Neural cell (in vitro differentiated cells): ENCODE measurements at regions not wholly inside any gene's neighbourhood (a gene's known extent, or its start where the extent isn't known, plus 50 kb on each side); places are given as distances from the start of the nearest gene placed in this dataset.

Experiments used
- H2AFZ ChIP-seq: fragments of 200-600, 300-800 bp; sonication (generic), shearing (Covaris generic); 2 replicates; pipeline ENCODE4 v1.6.0; 2014; ENCODE audit warnings: low read depth, mild to moderate bottlenecking, antibody characterized with exemption, low read length, moderate library complexity
- H3F3A ChIP-seq: fragments of 200-600 bp; shearing (Covaris generic); 2 replicates; pipeline ENCODE4 v1.6.1; 2016; ENCODE audit warnings: mild to moderate bottlenecking, moderate library complexity, mixed read lengths, antibody characterized with exemption, low read length; ENCODE audit not compliant: insufficient read depth, poor library complexity, severe bottlenecking
- H3K27ac ChIP-seq: fragments of 200-600, 300-800 bp; sonication (generic), shearing (Covaris generic); 2 replicates; pipeline ENCODE4 v1.5.1; 2014; ENCODE audit warnings: mild to moderate bottlenecking, low read length, moderate library complexity
- H3K27me3 ChIP-seq: fragments of 300-800, 200-600 bp; sonication (generic), shearing (Covaris generic); 2 replicates; pipeline ENCODE4 v1.6.0; 2014; ENCODE audit warnings: mild to moderate bottlenecking, low read depth, low read length, moderate library complexity; ENCODE audit not compliant: insufficient read depth
- H3K36me3 ChIP-seq: fragments of 300-800, 200-600 bp; sonication (generic), shearing (Covaris generic); 2 replicates; pipeline ENCODE4 v1.5.1; 2014; ENCODE audit warnings: mild to moderate bottlenecking, antibody characterized with exemption, low read length, moderate library complexity; ENCODE audit not compliant: insufficient read depth
- H3K4me2 ChIP-seq: fragments of 300-800, 200-600 bp; sonication (generic), shearing (Covaris generic); 2 replicates; pipeline ENCODE4 v1.6.0; 2014; ENCODE audit warnings: mild to moderate bottlenecking, low read length
- H3K4me3 ChIP-seq: fragments of 300-800, 200-600 bp; sonication (generic), shearing (Covaris generic); 2 replicates; pipeline ENCODE4 v1.5.1; 2014; ENCODE audit warnings: mild to moderate bottlenecking, low read length, moderate library complexity
- H3K79me2 ChIP-seq: fragments of 200-600 bp; shearing (Covaris generic); replicated peaks from 2 replicates; pipeline ENCODE4 v1.6.0; 2014; ENCODE audit warnings: mild to moderate bottlenecking, low read length, moderate library complexity; ENCODE audit not compliant: insufficient read depth
- H3K9ac ChIP-seq: fragments of 300-800, 200-600 bp; sonication (generic), shearing (Covaris generic); 2 replicates; pipeline ENCODE4 v1.6.1; 2016; ENCODE audit warnings: mild to moderate bottlenecking, low read length, mixed read lengths
- H3K9me2 ChIP-seq: fragments of 200-600 bp; shearing (Covaris generic); 2 replicates; pipeline ENCODE4 v1.6.1; 2016; ENCODE audit warnings: mild to moderate bottlenecking, low read length, mixed read lengths; ENCODE audit not compliant: insufficient read depth
- H3K9me3 ChIP-seq: fragments of 200-600, 300-800 bp; sonication (generic), shearing (Covaris generic); 2 replicates; pipeline ENCODE4 v1.6.1; 2016; ENCODE audit warnings: mild to moderate bottlenecking, mixed run types, low read length, moderate library complexity, mixed read lengths
- H4K20me1 ChIP-seq: fragments of 200-600 bp; shearing (Covaris generic); 2 replicates; pipeline ENCODE4 v1.6.1; 2016; ENCODE audit warnings: mild to moderate bottlenecking, mixed run types; ENCODE audit not compliant: insufficient read depth
- CTCF ChIP-seq: fragments of 450-650 bp; IDR thresholded peaks from 2 replicates; pipeline ENCODE4 v1.5.1; 2014; ENCODE audit warnings: antibody characterized with exemption, mild to moderate bottlenecking, moderate library complexity; ENCODE audit not compliant: poor library complexity, severe bottlenecking
- EP300 ChIP-seq: fragments of 450-650 bp; conservative IDR thresholded peaks from 2 replicates; pipeline ENCODE4 v1.6.1; 2014; ENCODE audit warnings: antibody characterized with exemption, mild to moderate bottlenecking, moderate library complexity; ENCODE audit not compliant: poor library complexity, severe bottlenecking
- EZH2 ChIP-seq: fragments of 200-600, 300-800 bp; shearing (Covaris generic), sonication (generic); IDR thresholded peaks from 2 replicates; pipeline ENCODE4 v1.6.1; 2014; ENCODE audit warnings: antibody characterized with exemption, low read length, borderline replicate concordance, mild to moderate bottlenecking; ENCODE audit not compliant: insufficient read depth, poor library complexity, severe bottlenecking
- MXI1 ChIP-seq: fragments of 450-650 bp; conservative IDR thresholded peaks from 2 replicates; pipeline ENCODE4 v1.6.1; 2014; ENCODE audit warnings: antibody characterized with exemption, mild to moderate bottlenecking; ENCODE audit not compliant: poor library complexity, severe bottlenecking
- POLR2AphosphoS5 ChIP-seq: IDR thresholded peaks from 2 replicates; pipeline ENCODE4 v1.6.1; 2012
- SMC3 ChIP-seq: fragments of 450-650 bp; conservative IDR thresholded peaks from 2 replicates; pipeline ENCODE4 v1.6.1; 2014; ENCODE audit warnings: antibody characterized with exemption, mild to moderate bottlenecking, moderate library complexity; ENCODE audit not compliant: poor library complexity
- TAF1 ChIP-seq: IDR thresholded peaks from 2 replicates; pipeline ENCODE4 v1.6.1; 2012; ENCODE audit warnings: low read depth
- TF ChIP-seq, protein P1 (sequence below): IDR thresholded peaks from 2 replicates; pipeline ENCODE4 v1.6.1; 2012; ENCODE audit warnings: borderline replicate concordance

DNA sequence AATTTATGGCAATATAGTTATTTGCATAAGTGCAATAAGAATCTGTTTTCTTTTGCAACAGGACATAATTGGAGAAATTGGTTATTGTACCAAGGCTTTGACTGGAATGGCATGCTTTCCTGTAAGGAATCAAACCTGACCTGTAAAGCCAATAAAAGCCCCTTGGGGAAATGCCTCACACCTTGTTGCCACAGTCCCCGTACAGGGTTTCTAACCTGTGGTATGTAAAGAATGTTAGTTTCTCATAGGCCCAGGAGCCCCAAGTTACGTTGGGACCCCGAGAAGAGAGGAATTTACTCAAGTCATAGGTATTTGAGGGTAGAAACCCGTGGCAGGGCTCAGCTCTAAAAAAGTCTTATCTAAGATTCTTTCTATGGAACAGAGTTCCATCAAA, 441.4 kb downstream of the IGSF11 start:
- Histone ChIP-seq H3K4me3 (no peak overlapping the region), H3K9ac (no peak overlapping the region), H3K79me2 (no peaks in the 10 kb centered on the region), H2AFZ (no peak overlapping the region), H4K20me1 (no peaks in the 10 kb centered on the region), H3K27ac (no peak overlapping the region), H3K27me3 (no peaks in the 10 kb centered on the region), H3K36me3 (no peaks in the 10 kb centered on the region), H3K9me2 (no peaks in the 10 kb centered on the region), H3K4me2 (no peak overlapping the region), H3K9me3 (peaks cover 3% of the 10 kb centered on the region), H3F3A (no peaks in the 10 kb centered on the region)
- TF ChIP-seq POLR2AphosphoS5 (no peak), EP300 (no peak), MXI1 (no peak), EZH2 (no peak), CTCF (no peak), SMC3 (no peak)
- TF ChIP-seq, protein P1, sequence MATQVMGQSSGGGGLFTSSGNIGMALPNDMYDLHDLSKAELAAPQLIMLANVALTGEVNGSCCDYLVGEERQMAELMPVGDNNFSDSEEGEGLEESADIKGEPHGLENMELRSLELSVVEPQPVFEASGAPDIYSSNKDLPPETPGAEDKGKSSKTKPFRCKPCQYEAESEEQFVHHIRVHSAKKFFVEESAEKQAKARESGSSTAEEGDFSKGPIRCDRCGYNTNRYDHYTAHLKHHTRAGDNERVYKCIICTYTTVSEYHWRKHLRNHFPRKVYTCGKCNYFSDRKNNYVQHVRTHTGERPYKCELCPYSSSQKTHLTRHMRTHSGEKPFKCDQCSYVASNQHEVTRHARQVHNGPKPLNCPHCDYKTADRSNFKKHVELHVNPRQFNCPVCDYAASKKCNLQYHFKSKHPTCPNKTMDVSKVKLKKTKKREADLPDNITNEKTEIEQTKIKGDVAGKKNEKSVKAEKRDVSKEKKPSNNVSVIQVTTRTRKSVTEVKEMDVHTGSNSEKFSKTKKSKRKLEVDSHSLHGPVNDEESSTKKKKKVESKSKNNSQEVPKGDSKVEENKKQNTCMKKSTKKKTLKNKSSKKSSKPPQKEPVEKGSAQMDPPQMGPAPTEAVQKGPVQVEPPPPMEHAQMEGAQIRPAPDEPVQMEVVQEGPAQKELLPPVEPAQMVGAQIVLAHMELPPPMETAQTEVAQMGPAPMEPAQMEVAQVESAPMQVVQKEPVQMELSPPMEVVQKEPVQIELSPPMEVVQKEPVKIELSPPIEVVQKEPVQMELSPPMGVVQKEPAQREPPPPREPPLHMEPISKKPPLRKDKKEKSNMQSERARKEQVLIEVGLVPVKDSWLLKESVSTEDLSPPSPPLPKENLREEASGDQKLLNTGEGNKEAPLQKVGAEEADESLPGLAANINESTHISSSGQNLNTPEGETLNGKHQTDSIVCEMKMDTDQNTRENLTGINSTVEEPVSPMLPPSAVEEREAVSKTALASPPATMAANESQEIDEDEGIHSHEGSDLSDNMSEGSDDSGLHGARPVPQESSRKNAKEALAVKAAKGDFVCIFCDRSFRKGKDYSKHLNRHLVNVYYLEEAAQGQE: no peak

GRCh38 chr3:118597184-118597583, 437.5 kb downstream of the IGSF11 start:
- Histone ChIP-seq H3K9me3 (peaks cover 3% of the 10 kb centered on the region), H3K27me3 (no peaks in the 10 kb centered on the region), H4K20me1 (no peaks in the 10 kb centered on the region), H3K27ac (no peak overlapping the region), H3K36me3 (no peaks in the 10 kb centered on the region), H3K79me2 (no peaks in the 10 kb centered on the region), H3K9ac (no peak overlapping the region), H3F3A (no peaks in the 10 kb centered on the region), H3K9me2 (no peaks in the 10 kb centered on the region), H2AFZ (no peak overlapping the region), H3K4me2 (no peak overlapping the region), H3K4me3 (no peak overlapping the region)
- no peak for TF ChIP-seq POLR2AphosphoS5
- no peak for TF ChIP-seq EP300
- TF ChIP-seq, protein P1: no peak
- TF ChIP-seq TAF1: no peak
- no peak for TF ChIP-seq CTCF
